Esophagus squamous epithelium (tissue), 4 donors: ENCODE measurements at regions not wholly inside any gene's neighbourhood (a gene's known extent, or its start where the extent isn't known, plus 50 kb on each side); places are given as distances from the start of the nearest gene placed in this dataset.
"Not testable (repeated sequence)": the region's sequence is repeated elsewhere in the genome, so short reads cannot be mapped to it uniquely, and the experiment has no call there.

Experiments
- POLR2A ChIP-seq, 4 donors: fragments of 450-650 bp; IDR thresholded peaks; one replicate each; pipeline ENCODE4 v1.6.1; 2017; ENCODE audit warnings: antibody characterized with exemption in 4 of 4, mild to moderate bottlenecking in 4 of 4, moderate library complexity in 3 of 4
- TF ChIP-seq, protein P1 (sequence below), 6 experiments: fragments of 450-650 bp in 4 of 6; fragments of 200-600 bp in 2 of 6; sonication (generic) in 2 of 6; IDR thresholded peaks; one replicate each; pipeline ENCODE4 v1.5.1; 2016 to 2019; ENCODE audit warnings: antibody characterized with exemption in 6 of 6, mild to moderate bottlenecking in 4 of 6, moderate library complexity in 4 of 6

- TF ChIP-seq, protein P1, sequence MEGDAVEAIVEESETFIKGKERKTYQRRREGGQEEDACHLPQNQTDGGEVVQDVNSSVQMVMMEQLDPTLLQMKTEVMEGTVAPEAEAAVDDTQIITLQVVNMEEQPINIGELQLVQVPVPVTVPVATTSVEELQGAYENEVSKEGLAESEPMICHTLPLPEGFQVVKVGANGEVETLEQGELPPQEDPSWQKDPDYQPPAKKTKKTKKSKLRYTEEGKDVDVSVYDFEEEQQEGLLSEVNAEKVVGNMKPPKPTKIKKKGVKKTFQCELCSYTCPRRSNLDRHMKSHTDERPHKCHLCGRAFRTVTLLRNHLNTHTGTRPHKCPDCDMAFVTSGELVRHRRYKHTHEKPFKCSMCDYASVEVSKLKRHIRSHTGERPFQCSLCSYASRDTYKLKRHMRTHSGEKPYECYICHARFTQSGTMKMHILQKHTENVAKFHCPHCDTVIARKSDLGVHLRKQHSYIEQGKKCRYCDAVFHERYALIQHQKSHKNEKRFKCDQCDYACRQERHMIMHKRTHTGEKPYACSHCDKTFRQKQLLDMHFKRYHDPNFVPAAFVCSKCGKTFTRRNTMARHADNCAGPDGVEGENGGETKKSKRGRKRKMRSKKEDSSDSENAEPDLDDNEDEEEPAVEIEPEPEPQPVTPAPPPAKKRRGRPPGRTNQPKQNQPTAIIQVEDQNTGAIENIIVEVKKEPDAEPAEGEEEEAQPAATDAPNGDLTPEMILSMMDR (IDR thresholded peaks at IDR 0.05): not testable (repeated sequence)
- not testable (repeated sequence) for TF ChIP-seq POLR2A (IDR thresholded peaks at IDR 0.05)
Measured at GRCh38 chr12:54117392-54117791, 63.8 kb downstream of the HOXC4 start.
